ENCODE measurements at regions not wholly inside any gene's neighbourhood (a gene's known extent, or its start where the extent isn't known, plus 50 kb on each side); places are given as distances from the start of the nearest gene placed in this dataset.

DNA sequence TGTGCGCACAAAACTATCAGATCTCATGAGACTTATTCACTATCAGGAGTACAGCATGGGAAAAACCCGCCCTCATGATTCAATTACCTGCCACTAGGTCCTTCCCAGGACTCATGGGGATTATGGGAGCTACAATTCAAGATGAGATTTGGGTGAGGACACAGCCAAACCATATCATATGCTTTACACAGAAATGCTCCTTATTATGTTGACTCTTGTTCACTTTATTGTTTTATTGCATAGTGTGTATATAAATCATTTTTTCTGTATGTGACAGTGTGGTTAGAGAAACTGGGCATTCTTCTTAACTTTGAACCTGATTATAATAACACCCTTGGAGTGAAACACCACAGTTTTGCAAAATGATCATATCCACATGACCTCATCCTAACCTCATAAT is 212.8 kb upstream of the TNRC6C start:
- no peak overlapping the region for H3K27ac ChIP-seq
- TF ChIP-seq, protein P1, sequence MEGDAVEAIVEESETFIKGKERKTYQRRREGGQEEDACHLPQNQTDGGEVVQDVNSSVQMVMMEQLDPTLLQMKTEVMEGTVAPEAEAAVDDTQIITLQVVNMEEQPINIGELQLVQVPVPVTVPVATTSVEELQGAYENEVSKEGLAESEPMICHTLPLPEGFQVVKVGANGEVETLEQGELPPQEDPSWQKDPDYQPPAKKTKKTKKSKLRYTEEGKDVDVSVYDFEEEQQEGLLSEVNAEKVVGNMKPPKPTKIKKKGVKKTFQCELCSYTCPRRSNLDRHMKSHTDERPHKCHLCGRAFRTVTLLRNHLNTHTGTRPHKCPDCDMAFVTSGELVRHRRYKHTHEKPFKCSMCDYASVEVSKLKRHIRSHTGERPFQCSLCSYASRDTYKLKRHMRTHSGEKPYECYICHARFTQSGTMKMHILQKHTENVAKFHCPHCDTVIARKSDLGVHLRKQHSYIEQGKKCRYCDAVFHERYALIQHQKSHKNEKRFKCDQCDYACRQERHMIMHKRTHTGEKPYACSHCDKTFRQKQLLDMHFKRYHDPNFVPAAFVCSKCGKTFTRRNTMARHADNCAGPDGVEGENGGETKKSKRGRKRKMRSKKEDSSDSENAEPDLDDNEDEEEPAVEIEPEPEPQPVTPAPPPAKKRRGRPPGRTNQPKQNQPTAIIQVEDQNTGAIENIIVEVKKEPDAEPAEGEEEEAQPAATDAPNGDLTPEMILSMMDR (conservative IDR thresholded peaks at IDR 0.05): no peak

DNA sequence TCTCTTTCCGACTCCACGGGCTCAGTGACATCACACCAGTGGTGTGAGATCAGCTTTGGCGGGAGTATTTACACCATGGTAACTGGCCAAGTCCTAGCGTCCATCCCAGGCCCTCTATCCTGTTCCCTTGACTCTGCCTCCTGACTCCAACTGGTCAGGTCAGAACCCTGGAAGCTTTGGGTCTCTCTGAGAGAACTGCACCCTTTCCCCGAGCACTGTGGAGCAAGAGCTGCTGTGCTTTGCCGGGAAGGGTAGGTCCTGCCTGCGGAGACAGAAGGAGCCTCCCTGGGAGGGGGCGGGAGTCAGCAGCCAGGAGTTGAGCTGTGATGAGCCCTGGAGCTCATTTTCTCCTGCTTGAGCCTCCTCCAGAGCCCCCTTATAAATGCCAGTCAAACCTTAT is 212.1 kb upstream of the TNRC6C start:
- TF ChIP-seq, protein P1 (conservative IDR thresholded peaks at IDR 0.05): no peak
- no peak overlapping the region for H3K27ac ChIP-seq

DNA sequence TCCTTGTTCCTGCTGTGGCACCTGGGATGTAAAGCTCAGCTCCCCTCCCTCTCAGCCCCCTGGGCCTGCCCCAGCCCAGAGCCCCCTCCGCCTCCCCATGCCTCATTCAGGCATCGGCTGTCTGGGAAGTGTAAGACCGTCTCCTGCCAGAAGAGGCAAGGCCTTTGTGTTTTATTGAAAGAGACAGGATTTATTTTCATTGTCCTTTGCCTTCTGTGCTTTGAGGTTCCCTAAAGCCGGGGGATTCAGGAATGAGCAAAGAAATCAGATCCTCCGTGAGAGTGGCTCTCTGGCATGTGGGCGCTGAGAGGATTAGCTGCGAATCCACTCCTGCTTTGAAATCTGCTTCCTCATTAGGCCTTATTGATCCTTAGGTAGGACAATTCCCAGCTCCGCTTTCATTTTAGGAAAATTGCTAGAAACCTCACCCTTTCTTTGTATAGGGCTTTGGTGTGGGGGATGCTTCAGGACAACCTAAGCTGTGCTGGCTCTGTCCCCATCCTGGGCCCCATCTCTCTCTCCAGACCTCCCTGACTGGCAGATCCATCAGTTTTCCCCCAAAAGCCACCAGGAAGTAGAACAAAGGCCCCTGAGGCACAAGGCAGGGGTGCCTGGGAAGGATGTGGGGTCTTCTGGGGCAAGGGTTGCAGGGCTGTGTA is 211.5 kb upstream of the TNRC6C start:
- H3K27ac ChIP-seq: no peak overlapping the region

DNA sequence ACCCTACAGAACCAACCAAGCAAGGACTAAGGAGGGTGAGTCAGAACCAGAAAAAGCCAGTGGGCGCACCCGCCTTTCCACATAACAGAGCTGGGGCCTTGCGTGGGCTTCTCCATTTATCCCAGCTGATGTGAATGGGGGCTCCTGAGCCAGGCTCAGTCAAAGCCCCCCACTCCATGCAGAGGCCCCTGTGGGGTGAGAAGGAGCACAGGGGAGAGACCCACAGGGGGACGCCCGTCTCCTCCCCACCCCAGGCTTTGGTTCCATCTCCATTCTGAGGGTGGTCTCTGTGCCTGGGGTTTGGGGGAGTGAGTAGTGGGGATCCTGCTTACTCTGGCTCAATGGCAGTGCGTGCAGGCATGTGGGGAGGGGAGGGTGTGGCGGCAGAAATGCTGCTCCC is 210.1 kb upstream of the TNRC6C start:
- TF ChIP-seq, protein P1 (conservative IDR thresholded peaks at IDR 0.05): no peak
- no peak overlapping the region for H3K27ac ChIP-seq

More for the DNA sequence above, 211.5 kb upstream of the TNRC6C start:
- TF ChIP-seq, protein P1 (conservative IDR thresholded peaks at IDR 0.05): no peak

DNA sequence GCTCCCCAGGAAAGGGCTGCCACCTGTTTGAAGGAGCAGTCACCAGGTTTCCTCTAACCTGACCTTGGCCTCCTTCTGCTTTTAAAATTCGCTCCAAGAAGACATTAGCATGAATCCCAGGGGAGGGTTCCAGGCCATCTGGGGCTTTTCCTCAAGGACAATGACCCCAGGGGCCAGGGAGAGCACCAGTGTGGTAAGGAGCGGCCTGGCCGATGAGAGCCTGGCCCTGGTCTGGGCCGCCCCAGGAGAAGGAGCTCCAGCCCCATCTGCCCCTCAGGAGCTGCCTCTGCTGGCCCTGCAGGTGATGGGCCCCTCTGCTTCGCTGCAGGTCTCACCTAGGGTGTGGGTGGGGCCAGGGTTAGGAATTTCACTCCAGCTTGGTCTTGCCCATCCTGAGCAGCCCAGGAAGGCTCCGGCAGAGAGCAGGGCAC is 209.2 kb upstream of the TNRC6C start:
- no peak overlapping the region for H3K27ac ChIP-seq
- TF ChIP-seq, protein P1 (conservative IDR thresholded peaks at IDR 0.05): no peak

DNA sequence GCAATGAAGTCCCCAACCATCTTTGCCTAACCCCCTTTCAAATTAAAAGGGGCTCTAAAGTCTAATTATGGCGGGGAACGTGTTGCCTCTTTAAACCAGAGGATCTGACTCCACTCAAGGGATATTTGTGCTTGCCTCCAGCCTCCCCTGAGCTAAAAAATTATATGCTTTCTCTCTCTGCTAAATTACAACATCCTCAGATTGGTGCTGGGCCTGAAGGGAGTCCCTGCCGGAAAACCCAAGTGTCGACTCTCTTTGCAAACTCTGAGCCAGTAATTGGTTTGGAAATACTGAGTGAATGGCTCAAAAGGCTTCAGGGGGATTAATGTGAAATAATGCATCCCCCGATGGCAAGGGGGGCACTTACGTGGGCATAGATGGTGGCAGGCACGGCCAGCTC is 208.5 kb upstream of the TNRC6C start:
- no peak overlapping the region for H3K27ac ChIP-seq
- TF ChIP-seq, protein P1 (conservative IDR thresholded peaks at IDR 0.05): no peak

DNA sequence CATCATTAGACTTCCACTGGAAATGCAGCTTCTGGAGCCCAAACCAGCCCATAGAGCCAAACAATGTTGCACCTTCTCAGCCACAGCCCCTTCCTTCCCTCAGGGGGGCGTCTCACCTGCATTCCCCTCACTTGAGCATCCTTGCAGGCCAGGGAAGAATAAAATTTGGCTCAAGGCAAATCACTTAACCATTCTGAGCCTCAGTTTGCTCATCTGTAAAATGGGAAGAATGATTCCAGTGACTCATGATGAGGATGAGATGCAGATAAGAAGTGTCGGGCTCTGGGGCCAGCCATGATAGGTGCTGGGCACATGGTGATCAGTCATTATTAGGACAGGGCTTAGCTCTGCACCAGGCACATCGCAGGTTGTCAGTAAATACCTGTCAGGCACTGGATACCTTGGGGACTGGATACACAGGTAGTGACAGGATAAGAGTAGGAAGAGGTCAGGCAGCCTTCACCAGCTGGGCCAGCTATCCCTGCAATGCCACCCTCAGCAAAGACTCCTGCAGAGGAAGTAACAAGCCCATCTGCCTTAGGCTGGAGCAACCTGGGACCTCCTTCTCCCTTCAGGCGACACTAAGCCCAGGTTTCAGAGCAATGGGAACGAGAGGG is 208.0 kb upstream of the TNRC6C start:
- H3K27ac ChIP-seq: no peak overlapping the region
- TF ChIP-seq, protein P1 (conservative IDR thresholded peaks at IDR 0.05): no peak

Measured in VCaP (cell line).